MCF 10A (cell line): ENCODE measurements at regions not wholly inside any gene's neighbourhood (a gene's known extent, or its start where the extent isn't known, plus 50 kb on each side); places are given as distances from the start of the nearest gene placed in this dataset.
"Not testable (repeated sequence)": the region's sequence is repeated elsewhere in the genome, so short reads cannot be mapped to it uniquely, and the experiment has no call there.

Experiments used
- BruUV-seq: library from RNA; stranded (reverse); fragments of 400-500 nt; replicated peaks from 2 replicates; lab custom pipeline; 2021; lab: Mats Ljungman, UMichigan
- CTCF ChIA-PET: fragments of 300-600 bp; sonication (Branson Sonifier 250); formaldehyde crosslinking; extraction: SDS; loops from one replicate; lab custom pipeline; 2021; ENCODE audit warnings: antibody characterized with exemption, inconsistent platforms; lab: Yijun Ruan, JAX
- POLR2A ChIA-PET: fragments of 300-600, 350-650 bp; sonication (Branson Sonifier 250); formaldehyde crosslinking; extraction: SDS; loops from one replicate; lab custom pipeline; 2020; ENCODE audit warnings: antibody characterized with exemption, inconsistent platforms; lab: Yijun Ruan, JAX
- DNase-seq: peaks from one replicate; pipeline ENCODE4 v3.0.0-alpha.2; 2018; ENCODE audit not compliant: unreplicated experiment
- H3K27ac Mint-ChIP-seq: one replicate; pipeline ENCODE4 v1.8.0; 2022; ENCODE audit warnings: mild to moderate bottlenecking, low read depth, mixed read lengths; ENCODE audit not compliant: unreplicated experiment
- H3K27me3 Mint-ChIP-seq: one replicate; pipeline ENCODE4 v1.8.0; 2022; ENCODE audit warnings: mixed read lengths; ENCODE audit not compliant: insufficient read depth, unreplicated experiment
- H3K36me3 Mint-ChIP-seq: one replicate; pipeline ENCODE4 v1.8.0; 2022; ENCODE audit warnings: mild to moderate bottlenecking, moderate library complexity, mixed read lengths; ENCODE audit not compliant: insufficient read depth, unreplicated experiment
- H3K4me1 Mint-ChIP-seq: one replicate; pipeline ENCODE4 v1.8.0; 2022; ENCODE audit warnings: mixed read lengths; ENCODE audit not compliant: insufficient read depth, unreplicated experiment
- H3K4me3 Mint-ChIP-seq: one replicate; pipeline ENCODE4 v1.8.0; 2022; ENCODE audit warnings: mild to moderate bottlenecking, moderate library complexity, mixed read lengths; ENCODE audit not compliant: unreplicated experiment
- H3K9me3 Mint-ChIP-seq: one replicate; pipeline ENCODE4 v1.8.0; 2022; ENCODE audit warnings: mixed read lengths; ENCODE audit not compliant: unreplicated experiment
- CTCF ChIP-seq: fragments of 200-600 bp; IDR thresholded peaks from one replicate; pipeline ENCODE4 v1.8.0; 2022; ENCODE audit warnings: antibody characterized with exemption, mild to moderate bottlenecking; ENCODE audit not compliant: unreplicated experiment
- intact Hi-C: fragments of 100-400 bp; cut with micrococcal nuclease; formaldehyde crosslinking; loops from 2 replicates; pipeline ENCODE4 v1.14.1; 2022

GRCh38 chr1:208980605-208981004, 602.9 kb upstream of the CAMK1G start:
- Mint-ChIP-seq H3K9me3 (no peaks in the 10 kb centered on the region), H3K27ac (peak overlapping the region; percentile 31), H3K4me1 (peaks cover 63% of the 10 kb centered on the region), H3K4me3 (no peak overlapping the region), H3K36me3 (peaks cover 7% of the 10 kb centered on the region), H3K27me3 (no peaks in the 10 kb centered on the region)
- no TSS peak for BruUV-seq
- TF ChIP-seq CTCF: no peak
- ChIA-PET POLR2A (interaction anchor here (1.1 to 1.9 kb wide), 2 partner anchors 8 to 9 kb away, joined by 4 to 6 read pairs; no protein-coding TSS in a partner anchor), CTCF (no interaction called here)
- peak; percentile 90 for DNase-seq
- intact Hi-C loops: no loop called here

GRCh38 chr1:208985231-208985630, 598.3 kb upstream of the CAMK1G start:
- H3K27me3 Mint-ChIP-seq: no peaks in the 10 kb centered on the region
- peaks cover 7% of the 10 kb centered on the region for H3K9me3 Mint-ChIP-seq
- ChIA-PET CTCF (interaction anchor here (0.6 to 1.6 kb wide), 5 partner anchors 13 to 581 kb away, joined by 3 to 8 read pairs (median 4); no protein-coding TSS in a partner anchor), POLR2A (interaction anchor here (0.5 to 1.2 kb wide), 7 partner anchors 13 to 638 kb away, joined by 3 to 5 read pairs (median 3); no protein-coding TSS in a partner anchor)
- no TSS peak for BruUV-seq
- peak overlapping the region; percentile 10 for H3K27ac Mint-ChIP-seq
- intact Hi-C loops: loop anchor here (5.0 kb wide), 3 partner anchors 68 to 382 kb away; no protein-coding TSS in a partner anchor
- no peaks in the 10 kb centered on the region for H3K36me3 Mint-ChIP-seq
- DNase-seq: peak; percentile 97
- H3K4me1 Mint-ChIP-seq: peaks cover 49% of the 10 kb centered on the region
- no peak for TF ChIP-seq CTCF
- H3K4me3 Mint-ChIP-seq: no peak overlapping the region

GRCh38 chr1:208988811-208989222, 594.7 kb upstream of the CAMK1G start:
- intact Hi-C loops: loop anchor here (5.0 kb wide), 3 partner anchors 72 to 378 kb away; no protein-coding TSS in a partner anchor
- peaks cover 22% of the 10 kb centered on the region for H3K9me3 Mint-ChIP-seq
- DNase-seq: peak; percentile 90
- no peak for TF ChIP-seq CTCF
- H3K27ac Mint-ChIP-seq: peak overlapping the region; percentile 62
- CTCF ChIA-PET: interaction anchor here (0.6 to 1.3 kb wide), 6 partner anchors 10 to 744 kb away, joined by 3 to 5 read pairs (median 3); no protein-coding TSS in a partner anchor
- POLR2A ChIA-PET: interaction anchor here (0.5 to 2.2 kb wide), 9 partner anchors 10 to 1141 kb away, joined by 3 to 9 read pairs (median 5); no protein-coding TSS in a partner anchor
- H3K4me1 Mint-ChIP-seq: peaks cover 39% of the 10 kb centered on the region
- H3K27me3 Mint-ChIP-seq: no peaks in the 10 kb centered on the region
- no TSS peak for BruUV-seq
- no peaks in the 10 kb centered on the region for H3K36me3 Mint-ChIP-seq
- peak overlapping the region; percentile 57 for H3K4me3 Mint-ChIP-seq

GRCh38 chr1:208990456-208990855, 593.1 kb upstream of the CAMK1G start:
- no TSS peak for BruUV-seq
- Mint-ChIP-seq H3K9me3 (peaks cover 22% of the 10 kb centered on the region), H3K36me3 (no peaks in the 10 kb centered on the region), H3K27ac (no peak overlapping the region), H3K4me1 (peaks cover 26% of the 10 kb centered on the region), H3K4me3 (no peak overlapping the region), H3K27me3 (no peaks in the 10 kb centered on the region)
- ChIA-PET CTCF (interaction anchor here (1.0 to 1.8 kb wide), 2 partner anchors 11 to 338 kb away, joined by 4 to 5 read pairs; no protein-coding TSS in a partner anchor), POLR2A (interaction anchor here (1.2 to 2.2 kb wide), 3 partner anchors 8 to 23 kb away, joined by 3 to 8 read pairs (median 6); no protein-coding TSS in a partner anchor)
- no peak for TF ChIP-seq CTCF
- intact Hi-C loops: loop anchor here (10.0 kb wide), 1 partner anchor 444 kb away; no protein-coding TSS in a partner anchor
- no peak for DNase-seq

- H3K27ac Mint-ChIP-seq, H3K4me1 Mint-ChIP-seq, DNase-seq, H3K4me3 Mint-ChIP-seq, H3K36me3 Mint-ChIP-seq, H3K27me3 Mint-ChIP-seq, BruUV-seq: not testable (repeated sequence)
- ChIA-PET POLR2A (interaction anchor here (1.9 kb wide), 1 partner anchor 189 kb away, joined by 7 read pairs; no protein-coding TSS in a partner anchor), CTCF (interaction anchor here (0.6 to 3.2 kb wide), 12 partner anchors 12 to 975 kb away, joined by 3 to 30 read pairs (median 6); partner anchors contain the start of gene PLXNA2)
- intact Hi-C loops: loop anchor here (5.0 to 10.0 kb wide), 4 partner anchors 130 to 495 kb away; no protein-coding TSS in a partner anchor
- peaks cover 14% of the 10 kb centered on the region for H3K9me3 Mint-ChIP-seq
Observed at GRCh38 chr1:208997053-208997452, 586.5 kb upstream of the CAMK1G start.
